ENCODE measurements at regions not wholly inside any gene's neighbourhood (a gene's known extent, or its start where the extent isn't known, plus 50 kb on each side); places are given as distances from the start of the nearest gene placed in this dataset.

GRCh38 chr4:125735102-125735501 is 420.3 kb downstream of the FAT4 start:
- peaks cover 28% of the 10 kb centered on the region for H3K4me1 Mint-ChIP-seq
- peaks cover 9% of the 10 kb centered on the region for H3K9me3 Mint-ChIP-seq
- H3K27me3 Mint-ChIP-seq (ENCODE audit: low read depth): no peaks in the 10 kb centered on the region
- no peaks in the 10 kb centered on the region for H3K36me3 Mint-ChIP-seq (ENCODE audit: low read depth)
- peak overlapping the region; percentile 76 to 89 (median 82) for H3K27ac Mint-ChIP-seq
- H3K4me3 Mint-ChIP-seq: no peak overlapping the region
- no peak for TF ChIP-seq CTCF (IDR thresholded peaks at IDR 0.05; ENCODE audit: unreplicated experiment in 3 of 3)

- Mint-ChIP-seq H3K4me1 (peaks cover 28% of the 10 kb centered on the region), H3K9me3 (peaks cover 9% of the 10 kb centered on the region), H3K27ac (peak overlapping the region in 1 of 3 experiments; percentile 12), H3K27me3 (ENCODE audit: low read depth) (no peaks in the 10 kb centered on the region), H3K36me3 (ENCODE audit: low read depth) (no peaks in the 10 kb centered on the region), H3K4me3 (no peak overlapping the region)
- peak in 1 of 3 experiments; percentile 28 for TF ChIP-seq CTCF (IDR thresholded peaks at IDR 0.05; ENCODE audit: unreplicated experiment in 3 of 3)
Observed at GRCh38 chr4:125736057-125736456, 421.3 kb downstream of the FAT4 start.

- no peak for TF ChIP-seq CTCF (IDR thresholded peaks at IDR 0.05; ENCODE audit: unreplicated experiment in 3 of 3)
- no peaks in the 10 kb centered on the region for H3K27me3 Mint-ChIP-seq (ENCODE audit: low read depth)
- peaks cover 14% of the 10 kb centered on the region for H3K4me1 Mint-ChIP-seq
- H3K4me3 Mint-ChIP-seq: no peak overlapping the region
- H3K9me3 Mint-ChIP-seq: peaks cover 17% of the 10 kb centered on the region
- no peaks in the 10 kb centered on the region for H3K36me3 Mint-ChIP-seq (ENCODE audit: low read depth)
- peak overlapping the region; percentile 53 to 89 (median 55) for H3K27ac Mint-ChIP-seq
Observed at GRCh38 chr4:125739760-125740159, 425.0 kb downstream of the FAT4 start.

GRCh38 chr4:125741825-125742452 is 427.2 kb downstream of the FAT4 start:
- peaks cover 4% of the 10 kb centered on the region for H3K36me3 Mint-ChIP-seq (ENCODE audit: low read depth)
- peaks cover 5% of the 10 kb centered on the region for H3K4me1 Mint-ChIP-seq
- peaks cover 23% of the 10 kb centered on the region for H3K9me3 Mint-ChIP-seq
- no peak overlapping the region for H3K4me3 Mint-ChIP-seq
- H3K27me3 Mint-ChIP-seq (ENCODE audit: low read depth): no peaks in the 10 kb centered on the region
- H3K27ac Mint-ChIP-seq: peak overlapping the region in 1 of 3 experiments; percentile 75
- peak; percentile 33 to 62 (median 38) for TF ChIP-seq CTCF (IDR thresholded peaks at IDR 0.05; ENCODE audit: unreplicated experiment in 3 of 3)

GRCh38 chr4:125744891-125745364 is 430.2 kb downstream of the FAT4 start:
- H3K27ac Mint-ChIP-seq: no peak overlapping the region
- H3K4me3 Mint-ChIP-seq: no peak overlapping the region
- peaks cover 4% of the 10 kb centered on the region for H3K36me3 Mint-ChIP-seq (ENCODE audit: low read depth)
- peaks cover 3% of the 10 kb centered on the region for H3K27me3 Mint-ChIP-seq (ENCODE audit: low read depth)
- peaks cover 33% of the 10 kb centered on the region for H3K9me3 Mint-ChIP-seq
- TF ChIP-seq CTCF (IDR thresholded peaks at IDR 0.05; ENCODE audit: unreplicated experiment in 3 of 3): no peak
- peaks cover 2% of the 10 kb centered on the region for H3K4me1 Mint-ChIP-seq

- TF ChIP-seq CTCF (IDR thresholded peaks at IDR 0.05; ENCODE audit: unreplicated experiment in 3 of 3): no peak
- H3K27ac Mint-ChIP-seq: no peak overlapping the region
- peaks cover 25% of the 10 kb centered on the region for H3K9me3 Mint-ChIP-seq
- H3K4me1 Mint-ChIP-seq: no peaks in the 10 kb centered on the region
- no peak overlapping the region for H3K4me3 Mint-ChIP-seq
- peaks cover 3% of the 10 kb centered on the region for H3K27me3 Mint-ChIP-seq (ENCODE audit: low read depth)
- H3K36me3 Mint-ChIP-seq (ENCODE audit: low read depth): peaks cover 4% of the 10 kb centered on the region
Observed at GRCh38 chr4:125749354-125749753, 434.6 kb downstream of the FAT4 start.

Measured in nephron (organoid).